ENCODE measurements at regions not wholly inside any gene's neighbourhood (a gene's known extent, or its start where the extent isn't known, plus 50 kb on each side); places are given as distances from the start of the nearest gene placed in this dataset.

DNA sequence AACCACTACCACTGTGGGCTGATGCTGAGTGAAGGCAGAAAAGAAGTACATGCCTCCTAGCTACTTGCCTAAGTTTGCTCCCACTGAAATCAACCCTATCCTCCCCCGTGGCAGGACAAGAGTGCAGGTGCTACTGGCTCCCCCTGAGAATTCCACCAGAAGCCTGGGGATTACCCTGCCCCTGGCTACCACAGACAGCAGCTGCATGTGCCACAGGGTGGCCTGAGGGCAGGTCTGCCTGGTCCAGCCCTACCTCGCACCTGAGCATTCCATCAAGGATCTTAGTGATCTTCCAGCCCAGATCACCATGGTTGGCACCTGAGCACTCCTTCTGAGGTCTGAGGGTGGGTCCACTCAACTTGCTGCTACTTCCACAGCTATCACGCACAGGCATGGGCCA is 176.4 kb upstream of the SMIM30 start (continued):
- TF ChIP-seq, protein P1, sequence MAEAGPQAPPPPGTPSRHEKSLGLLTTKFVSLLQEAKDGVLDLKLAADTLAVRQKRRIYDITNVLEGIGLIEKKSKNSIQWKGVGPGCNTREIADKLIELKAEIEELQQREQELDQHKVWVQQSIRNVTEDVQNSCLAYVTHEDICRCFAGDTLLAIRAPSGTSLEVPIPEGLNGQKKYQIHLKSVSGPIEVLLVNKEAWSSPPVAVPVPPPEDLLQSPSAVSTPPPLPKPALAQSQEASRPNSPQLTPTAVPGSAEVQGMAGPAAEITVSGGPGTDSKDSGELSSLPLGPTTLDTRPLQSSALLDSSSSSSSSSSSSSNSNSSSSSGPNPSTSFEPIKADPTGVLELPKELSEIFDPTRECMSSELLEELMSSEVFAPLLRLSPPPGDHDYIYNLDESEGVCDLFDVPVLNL (IDR thresholded peaks at IDR 0.05; ENCODE audit: low read depth, low read length), result no peak
- TF ChIP-seq ATF7 (IDR thresholded peaks at IDR 0.05; ENCODE audit: low read depth) (no peak), KAT2A (conservative IDR thresholded peaks at IDR 0.05; ENCODE audit: control insufficient read depth, low read depth, low read length) (no peak), ZBED1 (IDR thresholded peaks at IDR 0.05; ENCODE audit: borderline replicate concordance) (no peak), CEBPB (IDR thresholded peaks at IDR 0.05; ENCODE audit: borderline replicate concordance in 1 of 2, low read depth in 2 of 2, low read length in 2 of 2) (no peak), HCFC1 (IDR thresholded peaks at IDR 0.05; ENCODE audit: low read length) (no peak), ZSCAN29 (IDR thresholded peaks at IDR 0.05) (no peak), SREBF2 (IDR thresholded peaks at IDR 0.05; ENCODE audit: low read length) (no peak), CBX5 (IDR thresholded peaks at IDR 0.05; ENCODE audit: low read depth) (no peak), HDAC6 (IDR thresholded peaks at IDR 0.05; ENCODE audit: unreplicated experiment) (no peak), GABPA (IDR thresholded peaks at IDR 0.05; ENCODE audit: low read depth) (no peak), KLF5 (IDR thresholded peaks at IDR 0.05; ENCODE audit: partially characterized antibody) (no peak)

DNA sequence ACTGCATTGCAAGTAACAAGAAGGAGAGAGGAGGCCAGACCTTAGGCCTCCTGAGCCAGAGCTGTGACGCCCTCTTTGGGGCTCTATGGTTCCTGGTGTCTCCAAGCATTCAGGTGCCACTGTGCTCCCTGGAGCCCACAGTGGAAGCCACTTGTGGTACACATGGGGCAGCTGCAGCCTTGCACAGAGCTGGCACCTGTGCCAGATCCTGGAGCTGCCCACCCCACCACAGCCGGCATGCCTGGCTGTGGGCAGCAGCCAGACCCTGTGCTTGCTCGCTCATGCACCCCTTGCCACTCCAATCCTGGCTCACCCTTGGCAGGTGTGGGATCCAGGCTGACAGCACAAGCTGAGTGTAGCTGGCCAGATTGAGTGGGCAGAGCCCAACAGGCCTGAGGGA is 173.8 kb upstream of the SMIM30 start:
- FAIRE-seq (no peak), ATAC-seq (no peak; the same call in 2 of the 3 replicates), DNase-seq (ENCODE audit: low read depth, low spot score) (no peak)
- Histone ChIP-seq H3K9me3 (replicated peaks; ENCODE audit: control insufficient read depth, insufficient read depth, low read length) (no peaks in the 10 kb centered on the region), H3K27ac (ENCODE audit: control insufficient read depth, insufficient read depth) (no peak overlapping the region), H3K4me2 (ENCODE audit: control insufficient read depth, insufficient read depth) (no peak overlapping the region), H3K79me2 (ENCODE audit: control insufficient read depth, insufficient read depth, low read length) (no peaks in the 10 kb centered on the region), H3K9ac (ENCODE audit: control insufficient read depth, insufficient read depth, low read length) (no peak overlapping the region), H3K4me3 (no peak overlapping the region), H3K4me1 (ENCODE audit: control insufficient read depth, insufficient read depth, low read length) (no peaks in the 10 kb centered on the region), H4K20me1 (ENCODE audit: control insufficient read depth, insufficient read depth) (no peaks in the 10 kb centered on the region), H3K27me3 (replicated peaks in 1 of 2; ENCODE audit: control insufficient read depth in 2 of 2, insufficient read depth in 2 of 2, low read length in 1 of 2) (no peaks in the 10 kb centered on the region), H2AFZ (ENCODE audit: control insufficient read depth, low read depth, low read length) (no peak overlapping the region), H3K36me3 (ENCODE audit: control insufficient read depth in 2 of 2, insufficient read depth in 2 of 2, low read length in 1 of 2) (no peaks in the 10 kb centered on the region)
- CTCF ChIA-PET, result interaction anchor here (1.1 kb wide), 1 partner anchor 742 kb away, joined by 3 read pairs; no protein-coding TSS in a partner anchor
- no TSS peak for BruUV-seq (replicated peaks)
- RAD21 ChIA-PET (ENCODE audit: unreplicated experiment), result no interaction called here
- in situ Hi-C loops (cut with MboI), result no loop called here
- WGBS (ENCODE audit: insufficient coverage, insufficient replicate concordance, low lambda C conversion rate, missing lambda C conversion rate), result 18% methylated on average over 3 of the region's 3 CpGs
- SMC1A ChIA-PET (ENCODE audit: uncharacterized antibody, unreplicated experiment), result no interaction called here
- POLR2A ChIA-PET, result no interaction called here
- intact Hi-C loops (cut with micrococcal nuclease; ENCODE audit: unreplicated experiment), result no loop called here
- TF ChIP-seq, protein P2, sequence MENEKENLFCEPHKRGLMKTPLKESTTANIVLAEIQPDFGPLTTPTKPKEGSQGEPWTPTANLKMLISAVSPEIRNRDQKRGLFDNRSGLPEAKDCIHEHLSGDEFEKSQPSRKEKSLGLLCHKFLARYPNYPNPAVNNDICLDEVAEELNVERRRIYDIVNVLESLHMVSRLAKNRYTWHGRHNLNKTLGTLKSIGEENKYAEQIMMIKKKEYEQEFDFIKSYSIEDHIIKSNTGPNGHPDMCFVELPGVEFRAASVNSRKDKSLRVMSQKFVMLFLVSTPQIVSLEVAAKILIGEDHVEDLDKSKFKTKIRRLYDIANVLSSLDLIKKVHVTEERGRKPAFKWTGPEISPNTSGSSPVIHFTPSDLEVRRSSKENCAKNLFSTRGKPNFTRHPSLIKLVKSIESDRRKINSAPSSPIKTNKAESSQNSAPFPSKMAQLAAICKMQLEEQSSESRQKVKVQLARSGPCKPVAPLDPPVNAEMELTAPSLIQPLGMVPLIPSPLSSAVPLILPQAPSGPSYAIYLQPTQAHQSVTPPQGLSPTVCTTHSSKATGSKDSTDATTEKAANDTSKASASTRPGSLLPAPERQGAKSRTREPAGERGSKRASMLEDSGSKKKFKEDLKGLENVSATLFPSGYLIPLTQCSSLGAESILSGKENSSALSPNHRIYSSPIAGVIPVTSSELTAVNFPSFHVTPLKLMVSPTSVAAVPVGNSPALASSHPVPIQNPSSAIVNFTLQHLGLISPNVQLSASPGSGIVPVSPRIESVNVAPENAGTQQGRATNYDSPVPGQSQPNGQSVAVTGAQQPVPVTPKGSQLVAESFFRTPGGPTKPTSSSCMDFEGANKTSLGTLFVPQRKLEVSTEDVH (IDR thresholded peaks at IDR 0.05; ENCODE audit: low read depth, partially characterized antibody), result no peak
- TF ChIP-seq KLF5 (IDR thresholded peaks at IDR 0.05; ENCODE audit: partially characterized antibody) (no peak), BRCA1 (IDR thresholded peaks at IDR 0.05; ENCODE audit: low read depth, low read length) (no peak), RBBP5 (conservative IDR thresholded peaks at IDR 0.05) (no peak), PAX8 (IDR thresholded peaks at IDR 0.05) (no peak), TARDBP (IDR thresholded peaks at IDR 0.05; ENCODE audit: borderline replicate concordance) (no peak), ZBED1 (IDR thresholded peaks at IDR 0.05; ENCODE audit: borderline replicate concordance) (no peak), RB1 (IDR thresholded peaks at IDR 0.05; ENCODE audit: borderline replicate concordance) (no peak)
- TF ChIP-seq, protein P3, sequence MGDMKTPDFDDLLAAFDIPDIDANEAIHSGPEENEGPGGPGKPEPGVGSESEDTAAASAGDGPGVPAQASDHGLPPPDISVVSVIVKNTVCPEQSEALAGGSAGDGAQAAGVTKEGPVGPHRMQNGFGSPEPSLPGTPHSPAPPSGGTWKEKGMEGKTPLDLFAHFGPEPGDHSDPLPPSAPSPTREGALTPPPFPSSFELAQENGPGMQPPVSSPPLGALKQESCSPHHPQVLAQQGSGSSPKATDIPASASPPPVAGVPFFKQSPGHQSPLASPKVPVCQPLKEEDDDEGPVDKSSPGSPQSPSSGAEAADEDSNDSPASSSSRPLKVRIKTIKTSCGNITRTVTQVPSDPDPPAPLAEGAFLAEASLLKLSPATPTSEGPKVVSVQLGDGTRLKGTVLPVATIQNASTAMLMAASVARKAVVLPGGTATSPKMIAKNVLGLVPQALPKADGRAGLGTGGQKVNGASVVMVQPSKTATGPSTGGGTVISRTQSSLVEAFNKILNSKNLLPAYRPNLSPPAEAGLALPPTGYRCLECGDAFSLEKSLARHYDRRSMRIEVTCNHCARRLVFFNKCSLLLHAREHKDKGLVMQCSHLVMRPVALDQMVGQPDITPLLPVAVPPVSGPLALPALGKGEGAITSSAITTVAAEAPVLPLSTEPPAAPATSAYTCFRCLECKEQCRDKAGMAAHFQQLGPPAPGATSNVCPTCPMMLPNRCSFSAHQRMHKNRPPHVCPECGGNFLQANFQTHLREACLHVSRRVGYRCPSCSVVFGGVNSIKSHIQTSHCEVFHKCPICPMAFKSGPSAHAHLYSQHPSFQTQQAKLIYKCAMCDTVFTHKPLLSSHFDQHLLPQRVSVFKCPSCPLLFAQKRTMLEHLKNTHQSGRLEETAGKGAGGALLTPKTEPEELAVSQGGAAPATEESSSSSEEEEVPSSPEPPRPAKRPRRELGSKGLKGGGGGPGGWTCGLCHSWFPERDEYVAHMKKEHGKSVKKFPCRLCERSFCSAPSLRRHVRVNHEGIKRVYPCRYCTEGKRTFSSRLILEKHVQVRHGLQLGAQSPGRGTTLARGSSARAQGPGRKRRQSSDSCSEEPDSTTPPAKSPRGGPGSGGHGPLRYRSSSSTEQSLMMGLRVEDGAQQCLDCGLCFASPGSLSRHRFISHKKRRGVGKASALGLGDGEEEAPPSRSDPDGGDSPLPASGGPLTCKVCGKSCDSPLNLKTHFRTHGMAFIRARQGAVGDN (IDR thresholded peaks at IDR 0.05), result no peak
